ENCODE measurements at regions not wholly inside any gene's neighbourhood (a gene's known extent, or its start where the extent isn't known, plus 50 kb on each side); places are given as distances from the start of the nearest gene placed in this dataset.

DNA sequence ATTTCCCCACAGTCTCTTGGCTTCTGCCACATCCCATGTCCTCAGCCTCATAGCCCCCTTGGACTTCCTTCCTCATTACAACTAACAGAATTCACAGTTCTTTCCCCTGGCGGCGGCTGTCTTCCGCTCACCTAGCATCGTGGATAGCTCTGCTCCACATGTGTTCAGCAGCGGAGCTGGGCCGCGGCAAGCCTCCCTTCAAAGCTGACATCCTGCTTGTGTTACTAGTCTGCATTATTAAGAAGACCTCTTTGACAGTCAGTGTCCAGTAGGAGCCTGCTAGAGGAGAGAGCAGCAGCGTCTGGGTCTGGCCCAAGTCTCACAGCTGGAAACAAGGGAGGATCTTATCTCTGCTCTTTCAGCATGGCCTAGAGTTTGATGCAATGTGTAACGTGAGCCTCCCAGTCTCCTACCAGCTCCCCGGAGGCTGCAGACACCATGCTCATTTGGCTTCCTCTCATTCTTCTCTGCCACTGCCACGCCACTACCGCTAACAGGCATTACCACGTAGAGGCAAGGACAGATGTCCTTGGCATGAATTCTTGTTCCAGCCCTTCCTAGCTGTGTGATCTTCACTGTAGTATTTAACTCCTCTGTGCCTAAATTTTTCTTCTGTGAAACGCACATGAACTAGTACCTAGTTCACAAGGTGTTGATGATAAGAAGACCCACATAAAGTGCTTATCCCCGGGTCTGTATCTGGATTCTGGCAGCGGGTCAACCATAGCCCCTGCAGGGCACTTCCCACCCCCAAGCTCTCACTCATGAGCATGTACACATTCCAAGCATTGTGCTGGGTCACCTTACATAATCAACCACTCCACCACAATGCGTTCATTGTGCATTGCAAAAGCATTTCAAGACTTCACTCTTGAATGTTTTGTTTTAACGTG, 107.1 kb upstream of the BACH2 start:
- H3K27me3 ChIP-seq = no peaks in the 10 kb centered on the region
- intact Hi-C loops (cut with DNase I) = no loop called here
- TF ChIP-seq, protein P1, sequence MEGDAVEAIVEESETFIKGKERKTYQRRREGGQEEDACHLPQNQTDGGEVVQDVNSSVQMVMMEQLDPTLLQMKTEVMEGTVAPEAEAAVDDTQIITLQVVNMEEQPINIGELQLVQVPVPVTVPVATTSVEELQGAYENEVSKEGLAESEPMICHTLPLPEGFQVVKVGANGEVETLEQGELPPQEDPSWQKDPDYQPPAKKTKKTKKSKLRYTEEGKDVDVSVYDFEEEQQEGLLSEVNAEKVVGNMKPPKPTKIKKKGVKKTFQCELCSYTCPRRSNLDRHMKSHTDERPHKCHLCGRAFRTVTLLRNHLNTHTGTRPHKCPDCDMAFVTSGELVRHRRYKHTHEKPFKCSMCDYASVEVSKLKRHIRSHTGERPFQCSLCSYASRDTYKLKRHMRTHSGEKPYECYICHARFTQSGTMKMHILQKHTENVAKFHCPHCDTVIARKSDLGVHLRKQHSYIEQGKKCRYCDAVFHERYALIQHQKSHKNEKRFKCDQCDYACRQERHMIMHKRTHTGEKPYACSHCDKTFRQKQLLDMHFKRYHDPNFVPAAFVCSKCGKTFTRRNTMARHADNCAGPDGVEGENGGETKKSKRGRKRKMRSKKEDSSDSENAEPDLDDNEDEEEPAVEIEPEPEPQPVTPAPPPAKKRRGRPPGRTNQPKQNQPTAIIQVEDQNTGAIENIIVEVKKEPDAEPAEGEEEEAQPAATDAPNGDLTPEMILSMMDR (IDR thresholded peaks at IDR 0.05) = no peak

DNA sequence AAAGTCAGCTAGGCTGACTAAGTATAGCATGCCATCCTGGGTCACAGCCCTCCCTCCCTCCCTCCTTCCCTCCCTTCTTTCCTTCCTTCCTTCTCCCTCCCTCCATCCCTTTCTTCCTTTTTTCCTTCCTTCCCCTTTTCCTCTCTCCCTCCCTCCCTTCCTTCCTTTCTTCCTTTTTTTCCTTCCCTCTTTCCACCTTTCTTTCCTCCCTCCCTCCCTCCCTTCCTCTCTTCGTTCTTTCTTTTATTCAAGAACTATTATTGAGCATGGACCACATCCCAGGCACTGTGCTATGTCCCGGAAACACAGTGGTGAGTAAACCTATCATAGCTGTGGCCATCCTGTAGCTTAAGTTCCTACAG, 106.2 kb upstream of the BACH2 start:
- no peak for DNase-seq (ENCODE audit: low spot score in 2 of 2)
- intact Hi-C loops (cut with DNase I) = no loop called here
- TF ChIP-seq, protein P1 (IDR thresholded peaks at IDR 0.05) = no peak

More for the DNA sequence above, 107.1 kb upstream of the BACH2 start:
- H3K4me1 ChIP-seq = no peaks in the 10 kb centered on the region
- H3K9me3 ChIP-seq = no peaks in the 10 kb centered on the region
- no peak for DNase-seq (ENCODE audit: low spot score in 2 of 2)
- H3K27ac ChIP-seq = no peak overlapping the region
- no peak overlapping the region for H3K4me3 ChIP-seq
- H3K36me3 ChIP-seq = no peaks in the 10 kb centered on the region

DNA sequence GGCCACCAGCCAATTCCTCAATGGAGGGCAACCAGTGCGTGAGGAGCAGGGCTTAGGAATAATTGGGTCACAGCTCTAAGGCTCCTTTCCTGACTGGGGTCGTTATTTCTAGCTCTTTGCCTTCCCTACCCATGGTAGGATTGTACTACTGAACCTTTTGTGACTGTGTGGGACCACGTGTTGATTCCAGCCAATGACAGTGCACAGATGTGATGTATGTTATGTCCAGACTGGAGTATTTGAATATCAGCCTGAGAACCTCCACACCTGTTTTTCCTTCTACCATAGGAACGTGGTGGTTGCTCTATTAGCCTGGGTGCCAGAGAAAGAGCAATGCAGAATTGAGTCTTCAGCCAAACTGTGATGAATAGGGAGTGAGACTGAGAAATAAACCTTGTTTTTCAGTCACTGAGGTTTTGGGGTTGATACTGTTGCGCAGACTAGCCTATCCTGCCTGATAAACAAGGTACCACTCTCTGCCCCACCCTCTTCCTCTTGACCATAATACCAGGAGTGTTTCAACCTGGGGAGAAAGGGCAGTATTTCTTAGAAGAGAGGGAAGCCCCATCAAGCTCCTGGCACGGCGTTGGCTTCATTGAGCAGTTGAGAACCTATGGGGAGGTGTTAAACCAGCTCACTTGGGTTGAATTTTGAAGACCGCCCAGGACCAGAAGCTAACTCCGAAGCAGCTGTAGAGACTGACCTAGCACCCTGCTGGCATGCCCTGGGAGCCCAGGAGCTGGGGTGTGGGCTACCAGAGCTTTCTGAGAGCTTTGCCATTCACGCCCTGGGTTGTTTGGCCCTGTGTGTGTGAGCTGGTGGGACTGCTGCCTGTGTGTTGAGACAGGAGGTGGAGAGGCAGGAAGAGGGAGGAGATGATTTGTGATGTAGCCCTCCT, 105.5 kb upstream of the BACH2 start:
- intact Hi-C loops (cut with DNase I) = no loop called here

More for the DNA sequence above, 106.2 kb upstream of the BACH2 start:
- Histone ChIP-seq H3K9me3 (no peaks in the 10 kb centered on the region), H3K4me1 (no peaks in the 10 kb centered on the region), H3K4me3 (no peak overlapping the region), H3K27me3 (no peaks in the 10 kb centered on the region), H3K27ac (no peak overlapping the region), H3K36me3 (no peaks in the 10 kb centered on the region)

GRCh38 chr6:90399970-90400369, 103.3 kb upstream of the BACH2 start:
- intact Hi-C loops (cut with DNase I) = no loop called here
- Histone ChIP-seq H3K36me3 (no peaks in the 10 kb centered on the region), H3K9me3 (no peaks in the 10 kb centered on the region), H3K4me1 (no peaks in the 10 kb centered on the region), H3K27me3 (no peaks in the 10 kb centered on the region), H3K4me3 (no peak overlapping the region), H3K27ac (no peak overlapping the region)
- TF ChIP-seq, protein P1 (IDR thresholded peaks at IDR 0.05) = no peak
- no peak for DNase-seq (ENCODE audit: low spot score in 2 of 2)

More for the DNA sequence above, 105.5 kb upstream of the BACH2 start:
- H3K4me1 ChIP-seq = no peaks in the 10 kb centered on the region
- H3K9me3 ChIP-seq = no peaks in the 10 kb centered on the region
- no peak for DNase-seq (ENCODE audit: low spot score in 2 of 2)
- no peak overlapping the region for H3K27ac ChIP-seq
- no peaks in the 10 kb centered on the region for H3K27me3 ChIP-seq
- H3K36me3 ChIP-seq = no peaks in the 10 kb centered on the region
- no peak overlapping the region for H3K4me3 ChIP-seq
- TF ChIP-seq, protein P1 (IDR thresholded peaks at IDR 0.05) = no peak

- Histone ChIP-seq H3K4me3 (no peak overlapping the region), H3K4me1 (no peaks in the 10 kb centered on the region), H3K27me3 (no peaks in the 10 kb centered on the region), H3K9me3 (no peaks in the 10 kb centered on the region), H3K36me3 (no peaks in the 10 kb centered on the region), H3K27ac (no peak overlapping the region)
- no peak for DNase-seq (ENCODE audit: low spot score in 2 of 2)
- TF ChIP-seq, protein P1 (IDR thresholded peaks at IDR 0.05) = no peak
- intact Hi-C loops (cut with DNase I) = no loop called here
Observed at GRCh38 chr6:90397929-90398674, 101.5 kb upstream of the BACH2 start.
